Stomach smooth muscle (tissue), 2 donors: ENCODE measurements at regions not wholly inside any gene's neighbourhood (a gene's known extent, or its start where the extent isn't known, plus 50 kb on each side); places are given as distances from the start of the nearest gene placed in this dataset.

Experiments
- H3K27ac ChIP-seq: one replicate; pipeline ENCODE4 v1.7.0; 2013; ENCODE audit warnings: mild to moderate bottlenecking, low read length, inconsistent platforms
- H3K27me3 ChIP-seq, 2 donors: one replicate each; pipeline ENCODE4 v1.7.0; 2013; ENCODE audit warnings: low read length in 2 of 2; ENCODE audit not compliant: insufficient read depth in 2 of 2, control insufficient read depth in 1 of 2
- H3K36me3 ChIP-seq, 2 donors: one replicate each; pipeline ENCODE4 v1.7.0; 2013; ENCODE audit warnings: low read length in 2 of 2; ENCODE audit not compliant: control insufficient read depth in 2 of 2, insufficient read depth in 2 of 2
- H3K4me1 ChIP-seq: one replicate; pipeline ENCODE4 v1.7.0; 2013; ENCODE audit warnings: low read length; ENCODE audit not compliant: control insufficient read depth, insufficient read depth
- H3K4me3 ChIP-seq, 2 donors: one replicate each; pipeline ENCODE4 v1.7.0; 2013; ENCODE audit warnings: low read length in 2 of 2
- H3K9ac ChIP-seq, 2 donors: one replicate each; pipeline ENCODE4 v1.7.0; 2013; ENCODE audit warnings: low read length in 2 of 2, mild to moderate bottlenecking in 1 of 2
- H3K9me3 ChIP-seq, 2 donors: one replicate each; pipeline ENCODE4 v1.7.0; 2013; ENCODE audit warnings: low read length in 2 of 2; ENCODE audit not compliant: control insufficient read depth in 2 of 2
- donor health status: healthy.
- donor health status: Pancreatic carcinoma.

DNA sequence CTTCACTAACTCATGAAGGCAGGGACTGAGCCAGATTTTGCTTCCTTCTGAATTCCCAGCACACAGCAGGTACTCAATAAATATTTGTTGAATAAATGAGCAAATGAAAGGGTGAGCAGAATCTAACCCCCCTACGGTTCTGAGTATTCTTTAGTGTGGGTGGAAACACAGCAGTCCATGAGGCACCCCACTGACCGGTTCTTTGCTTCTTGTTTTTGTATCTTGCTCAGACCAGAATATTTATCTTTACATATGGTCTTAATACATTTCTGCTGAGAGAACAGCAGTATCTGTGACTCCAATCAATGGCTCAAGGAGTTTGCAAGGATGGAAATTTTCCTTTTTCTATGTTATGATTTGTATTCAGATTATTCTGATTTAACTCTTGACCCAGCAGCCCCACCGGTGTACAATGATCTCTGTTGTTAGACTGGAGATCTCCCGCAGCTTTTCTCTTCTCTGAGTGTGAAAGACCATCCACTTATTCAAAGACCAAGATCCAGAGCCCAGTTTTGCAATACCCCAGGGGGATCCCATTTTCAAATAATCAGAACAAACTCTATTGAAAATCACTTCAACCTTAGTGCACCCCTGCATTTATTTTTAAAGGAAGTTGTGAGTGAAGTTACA, 506.5 kb upstream of the TNP1 start:
- H3K4me3 ChIP-seq: no peak overlapping the region

DNA sequence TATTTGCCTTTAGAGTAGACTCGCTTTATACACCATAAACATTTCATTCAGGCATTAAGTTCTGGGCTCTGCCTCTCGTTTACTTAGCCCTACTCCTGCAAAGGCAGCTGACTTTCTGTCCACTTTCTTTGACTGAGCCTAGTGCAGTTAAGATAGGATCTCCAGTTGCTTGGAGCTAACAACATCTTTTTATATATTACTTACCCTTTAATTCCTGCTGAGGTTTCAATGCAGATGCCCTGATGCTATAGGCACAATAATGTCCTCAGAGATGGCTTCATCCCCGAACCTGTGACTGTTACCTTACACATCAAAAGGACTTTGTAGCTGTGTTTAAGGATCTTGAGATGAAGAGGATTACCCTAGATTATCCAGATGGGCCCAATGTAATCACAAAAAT, 505.8 kb upstream of the TNP1 start:
- Histone ChIP-seq H3K27ac (no peak overlapping the region), H3K4me1 (peaks cover 29% of the 10 kb centered on the region), H3K4me3 (no peak overlapping the region), H3K9me3 (no peaks in the 10 kb centered on the region), H3K27me3 (no peaks in the 10 kb centered on the region), H3K36me3 (no peaks in the 10 kb centered on the region), H3K9ac (no peak overlapping the region)

More for the DNA sequence above, 506.5 kb upstream of the TNP1 start:
- Histone ChIP-seq H3K36me3 (no peaks in the 10 kb centered on the region), H3K27me3 (no peaks in the 10 kb centered on the region), H3K9me3 (no peaks in the 10 kb centered on the region), H3K9ac (no peak overlapping the region), H3K27ac (no peak overlapping the region), H3K4me1 (peaks cover 25% of the 10 kb centered on the region)

DNA sequence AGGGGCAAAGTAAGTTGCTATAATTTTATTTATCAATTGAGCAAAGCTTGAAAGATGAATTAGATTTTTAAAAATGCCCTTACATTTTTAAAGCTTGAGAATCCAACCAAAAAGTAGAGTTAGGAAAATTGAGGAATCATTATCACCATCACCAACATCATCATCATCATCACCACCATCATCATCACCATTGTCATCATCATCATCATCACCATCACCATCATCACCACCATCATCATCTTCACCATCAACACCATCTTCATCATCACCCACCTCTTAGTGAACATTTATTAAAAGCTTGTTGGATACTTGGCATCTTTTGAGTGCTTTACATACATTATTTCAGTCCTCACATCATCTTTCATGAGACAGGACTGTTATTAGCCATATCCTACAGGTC, 504.4 kb upstream of the TNP1 start:
- H3K27ac ChIP-seq: no peak overlapping the region
- H3K9ac ChIP-seq: no peak overlapping the region
- no peaks in the 10 kb centered on the region for H3K27me3 ChIP-seq
- H3K4me3 ChIP-seq: no peak overlapping the region
- no peaks in the 10 kb centered on the region for H3K36me3 ChIP-seq
- H3K9me3 ChIP-seq: no peaks in the 10 kb centered on the region
- H3K4me1 ChIP-seq: peaks cover 44% of the 10 kb centered on the region

DNA sequence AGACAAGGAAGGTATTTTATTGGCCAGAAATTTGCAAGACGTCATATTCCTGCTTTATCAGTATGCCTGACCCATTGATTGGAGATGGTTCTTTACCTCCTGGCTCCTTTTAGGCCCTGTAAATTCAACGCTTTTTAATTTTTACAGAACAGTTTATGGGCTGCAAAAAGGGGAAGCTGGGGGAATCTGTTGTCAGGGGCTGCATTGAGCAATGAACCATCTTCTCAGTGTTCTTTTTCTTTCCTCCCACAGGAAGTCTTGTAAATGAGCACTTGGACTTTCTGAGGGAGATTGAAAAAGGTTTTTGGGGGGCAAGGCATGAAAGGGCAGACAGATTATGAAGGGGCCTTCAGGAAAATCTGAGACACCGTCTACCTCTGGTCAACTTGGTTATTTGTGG, 503.6 kb upstream of the TNP1 start:
- Histone ChIP-seq H3K9ac (no peak overlapping the region), H3K4me1 (peaks cover 49% of the 10 kb centered on the region), H3K27me3 (no peaks in the 10 kb centered on the region), H3K36me3 (no peaks in the 10 kb centered on the region), H3K27ac (peak overlapping the region; percentile 78), H3K9me3 (no peaks in the 10 kb centered on the region), H3K4me3 (no peak overlapping the region)

DNA sequence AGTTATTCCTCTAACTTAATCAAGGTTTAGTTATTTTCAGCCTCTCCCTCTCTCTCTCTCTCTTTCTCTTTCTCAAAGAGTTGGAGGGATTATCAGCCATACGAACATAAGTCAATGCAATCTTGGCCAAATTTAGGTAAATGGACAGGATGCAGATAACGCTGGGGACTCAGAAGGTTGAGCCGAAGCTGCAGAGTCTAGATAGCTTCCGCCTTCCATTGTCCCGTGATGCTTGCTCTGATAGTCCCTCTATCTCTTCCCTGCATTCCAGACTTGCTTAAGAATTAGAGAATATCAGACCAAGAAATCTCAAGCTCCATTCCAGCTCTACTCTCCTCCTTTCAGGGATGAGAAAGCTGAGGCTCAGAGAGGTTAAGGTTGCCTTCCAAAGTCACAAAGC, 502.8 kb upstream of the TNP1 start:
- Histone ChIP-seq H3K9ac (no peak overlapping the region), H3K36me3 (no peaks in the 10 kb centered on the region), H3K4me1 (peaks cover 51% of the 10 kb centered on the region), H3K27me3 (no peaks in the 10 kb centered on the region), H3K4me3 (no peak overlapping the region), H3K27ac (peak overlapping the region; percentile 78), H3K9me3 (no peaks in the 10 kb centered on the region)

DNA sequence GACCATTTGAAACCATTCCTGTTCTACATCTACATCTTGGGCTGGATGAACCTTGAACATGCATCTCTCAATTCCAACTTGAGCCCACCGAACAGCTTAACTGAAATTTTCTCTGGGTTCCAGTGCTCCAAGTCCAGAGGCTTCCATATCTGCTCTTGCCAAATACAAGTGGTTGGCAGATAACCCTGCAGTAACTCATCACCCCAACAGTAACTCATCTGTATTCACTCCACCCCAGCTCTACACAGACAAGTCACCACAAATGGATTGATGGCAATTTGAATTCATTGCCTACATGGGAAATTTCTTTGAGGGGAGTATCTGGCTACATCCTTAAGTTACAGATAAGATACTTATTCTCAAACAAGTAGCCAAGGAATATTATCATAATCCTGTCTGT, 502.4 kb upstream of the TNP1 start:
- H3K27ac ChIP-seq: peak overlapping the region; percentile 78
- no peak overlapping the region for H3K4me3 ChIP-seq
- H3K27me3 ChIP-seq: no peaks in the 10 kb centered on the region
- H3K9ac ChIP-seq: no peak overlapping the region
- H3K4me1 ChIP-seq: peaks cover 54% of the 10 kb centered on the region
- no peaks in the 10 kb centered on the region for H3K36me3 ChIP-seq
- H3K9me3 ChIP-seq: no peaks in the 10 kb centered on the region

DNA sequence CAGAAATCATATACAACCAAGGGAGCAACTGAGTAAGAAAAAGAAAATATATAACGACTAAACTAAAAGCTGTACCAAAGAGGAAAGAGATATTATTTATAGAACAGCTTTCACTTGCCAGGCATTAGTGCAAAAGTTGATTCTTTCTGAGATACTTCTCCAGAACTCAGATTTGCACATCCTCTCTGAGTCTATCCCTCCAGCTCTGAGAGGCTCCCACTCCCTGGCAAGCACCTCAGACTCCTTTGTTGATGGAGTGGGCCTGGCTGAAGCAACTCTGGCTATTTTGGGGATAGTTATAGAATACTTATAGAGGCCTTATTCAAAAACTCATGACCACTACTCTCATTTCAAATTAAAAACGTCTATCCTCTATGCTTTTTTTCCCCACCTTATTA, 501.6 kb upstream of the TNP1 start:
- H3K27ac ChIP-seq: peak overlapping the region; percentile 78
- no peaks in the 10 kb centered on the region for H3K9me3 ChIP-seq
- H3K4me1 ChIP-seq: peaks cover 60% of the 10 kb centered on the region
- H3K9ac ChIP-seq: no peak overlapping the region
- H3K27me3 ChIP-seq: no peaks in the 10 kb centered on the region
- no peak overlapping the region for H3K4me3 ChIP-seq
- no peaks in the 10 kb centered on the region for H3K36me3 ChIP-seq

DNA sequence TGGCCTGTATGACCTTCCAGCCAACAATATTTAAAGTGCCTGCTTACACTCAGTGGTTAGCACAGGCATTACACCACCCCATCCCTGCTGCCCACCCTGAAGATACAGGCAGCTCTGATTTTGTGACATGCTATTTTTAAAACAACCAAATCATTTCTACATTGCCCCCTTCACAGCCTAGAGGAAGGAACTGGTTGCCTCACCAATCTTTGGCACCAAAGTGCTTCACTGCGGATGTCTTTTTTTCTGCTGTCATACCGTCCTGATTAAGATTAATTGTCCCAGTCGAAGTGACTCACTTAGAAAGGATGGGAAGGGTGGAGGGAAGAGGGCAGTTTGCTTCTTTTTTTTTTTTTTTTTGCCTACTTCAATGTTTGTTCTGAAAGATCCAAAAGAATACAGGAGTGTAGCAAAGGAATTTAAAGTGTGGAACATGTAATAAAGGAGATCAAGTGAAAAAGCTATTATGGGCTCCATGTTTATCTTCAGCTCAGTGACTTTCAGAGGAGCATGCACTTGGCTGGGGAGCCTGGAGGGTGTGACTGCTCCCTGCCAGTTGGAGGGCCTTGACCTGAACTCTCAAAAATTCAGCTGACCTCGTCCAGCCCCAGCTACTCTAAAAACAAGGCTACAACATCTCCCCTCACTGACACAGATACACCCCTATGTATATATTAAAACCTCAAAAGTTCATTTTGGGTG, 501.1 kb upstream of the TNP1 start:
- Histone ChIP-seq H3K27ac (peak overlapping the region; percentile 78), H3K4me1 (peaks cover 63% of the 10 kb centered on the region), H3K27me3 (no peaks in the 10 kb centered on the region), H3K36me3 (no peaks in the 10 kb centered on the region), H3K9ac (no peak overlapping the region), H3K4me3 (no peak overlapping the region), H3K9me3 (no peaks in the 10 kb centered on the region)

DNA sequence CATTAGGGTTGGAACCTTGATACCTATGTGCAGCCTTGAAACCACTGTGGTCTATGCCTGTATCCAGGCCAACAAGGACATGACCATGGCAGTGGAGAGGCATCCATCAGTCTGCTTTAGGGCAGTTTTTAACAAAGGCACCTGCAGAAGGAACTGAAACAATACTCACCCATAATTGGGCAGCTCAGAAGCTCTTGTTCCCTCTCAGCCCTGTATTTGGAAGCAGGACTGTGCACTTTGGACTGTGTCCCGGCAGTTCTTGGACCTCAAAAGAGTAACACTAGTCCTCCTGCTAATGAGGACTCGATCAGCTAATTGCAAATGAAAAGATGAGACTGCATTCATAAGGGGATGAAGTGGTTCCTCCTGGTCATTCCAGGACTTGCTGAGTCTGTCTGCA, 500.2 kb upstream of the TNP1 start:
- H3K4me3 ChIP-seq: no peak overlapping the region
- peak overlapping the region; percentile 78 for H3K27ac ChIP-seq

DNA sequence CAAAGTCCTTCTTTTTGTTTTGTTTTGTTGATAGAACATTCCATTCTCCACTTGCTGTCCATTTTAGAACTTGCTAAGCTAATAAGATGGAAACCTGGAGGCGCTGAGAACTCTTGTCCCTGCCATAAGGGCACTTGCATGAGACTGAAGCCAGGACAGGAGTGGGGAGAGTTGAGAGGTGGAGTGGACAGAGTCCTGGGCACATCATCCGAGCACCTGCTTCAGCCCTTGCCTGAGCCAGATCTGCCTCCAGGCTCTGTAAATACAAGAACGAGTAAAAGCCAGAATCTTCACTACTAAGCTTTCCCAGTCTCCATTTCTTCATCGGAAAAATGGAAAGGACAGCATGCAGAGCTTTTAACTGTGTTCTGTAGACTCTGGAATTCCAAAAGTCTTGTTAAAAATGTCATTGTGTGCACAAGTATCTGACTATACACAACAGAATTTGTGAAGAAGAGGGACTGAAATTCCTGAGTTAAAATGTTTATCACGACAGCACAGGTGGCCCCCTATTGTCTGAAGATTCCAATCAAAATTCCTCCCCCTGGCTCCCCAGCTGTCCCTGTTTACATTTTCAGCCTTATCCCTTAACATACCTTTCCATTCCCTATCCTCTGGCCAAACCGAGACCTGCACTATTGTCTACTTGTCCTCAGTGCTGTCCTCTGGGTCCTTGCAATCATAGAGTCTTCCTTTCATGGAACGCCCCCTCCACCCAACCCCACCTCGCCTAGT, 498.2 kb upstream of the TNP1 start:
- H3K27ac ChIP-seq: peak overlapping the region; percentile 78
- no peak overlapping the region for H3K9ac ChIP-seq
- H3K9me3 ChIP-seq: no peaks in the 10 kb centered on the region
- no peaks in the 10 kb centered on the region for H3K36me3 ChIP-seq
- H3K4me1 ChIP-seq: peaks cover 69% of the 10 kb centered on the region
- H3K4me3 ChIP-seq: no peak overlapping the region
- H3K27me3 ChIP-seq: no peaks in the 10 kb centered on the region

More for the DNA sequence above, 500.2 kb upstream of the TNP1 start:
- Histone ChIP-seq H3K4me1 (peaks cover 65% of the 10 kb centered on the region), H3K9me3 (no peaks in the 10 kb centered on the region), H3K36me3 (no peaks in the 10 kb centered on the region), H3K27me3 (no peaks in the 10 kb centered on the region), H3K9ac (no peak overlapping the region)

DNA sequence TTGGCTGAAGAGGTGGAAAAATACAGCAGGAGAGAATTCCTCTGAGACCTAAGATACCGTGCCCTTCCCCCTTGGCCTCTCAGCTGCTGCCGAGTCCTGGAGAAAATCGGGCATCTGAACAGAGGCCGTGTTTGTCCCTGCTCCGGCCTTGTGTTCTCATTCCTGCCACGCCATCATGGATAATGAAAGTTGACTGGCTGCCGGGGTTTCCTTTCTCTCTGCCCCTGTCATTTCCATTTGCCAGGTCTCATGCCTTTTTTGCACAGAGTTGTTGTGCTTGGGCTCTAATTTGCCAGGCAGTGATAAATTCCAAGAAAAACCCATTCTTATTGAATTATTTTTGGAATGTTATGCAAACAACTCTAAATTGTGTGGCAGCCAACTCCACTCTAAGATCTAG, 496.9 kb upstream of the TNP1 start:
- Histone ChIP-seq H3K4me3 (peak overlapping the region; percentile 22 to 44), H3K36me3 (no peaks in the 10 kb centered on the region), H3K27me3 (no peaks in the 10 kb centered on the region), H3K27ac (peak overlapping the region; percentile 78), H3K9ac (no peak overlapping the region), H3K4me1 (peaks cover 57% of the 10 kb centered on the region), H3K9me3 (no peaks in the 10 kb centered on the region)
